GM18517 (cell line): ENCODE measurements at regions not wholly inside any gene's neighbourhood (a gene's known extent, or its start where the extent isn't known, plus 50 kb on each side); places are given as distances from the start of the nearest gene placed in this dataset.

Experiments used
- ATAC-seq: cut with Tn5 transposase; IDR thresholded peaks from one replicate; pipeline ENCODE4 v1.9.1; 2021; ENCODE audit warnings: mild to moderate bottlenecking, moderate library complexity; ENCODE audit not compliant: unreplicated experiment

GRCh38 chr6:43923376-43924221, 153.6 kb downstream of the VEGFA start:
- ATAC-seq: no peak

GRCh38 chr6:43922426-43923375, 152.7 kb downstream of the VEGFA start:
- ATAC-seq: no peak

- ATAC-seq: no peak
Measured at GRCh38 chr6:43921548-43922425, 151.8 kb downstream of the VEGFA start.

GRCh38 chr6:43921039-43921438, 151.0 kb downstream of the VEGFA start:
- no peak for ATAC-seq

- no peak for ATAC-seq
Measured at GRCh38 chr6:43919774-43920173, 149.8 kb downstream of the VEGFA start.

- no peak for ATAC-seq
Measured at GRCh38 chr6:43917878-43918382, 147.9 kb downstream of the VEGFA start.

GRCh38 chr6:43916924-43917877, 147.2 kb downstream of the VEGFA start:
- no peak for ATAC-seq

GRCh38 chr6:43915986-43916923, 146.2 kb downstream of the VEGFA start:
- ATAC-seq: no peak

GRCh38 chr6:43915208-43915869, 145.3 kb downstream of the VEGFA start:
- no peak for ATAC-seq

- ATAC-seq: no peak
Measured at GRCh38 chr6:43914272-43915147, 144.5 kb downstream of the VEGFA start.

GRCh38 chr6:43913375-43914271, 143.6 kb downstream of the VEGFA start:
- ATAC-seq: no peak

- ATAC-seq: no peak
Measured at GRCh38 chr6:43912598-43913371, 142.8 kb downstream of the VEGFA start.

- ATAC-seq: no peak
Measured at GRCh38 chr6:43912116-43912577, 142.1 kb downstream of the VEGFA start.

- ATAC-seq: no peak
Measured at GRCh38 chr6:43911354-43912115, 141.5 kb downstream of the VEGFA start.
